ENCODE measurements at regions not wholly inside any gene's neighbourhood (a gene's known extent, or its start where the extent isn't known, plus 50 kb on each side); places are given as distances from the start of the nearest gene placed in this dataset.

- H3K36me3 Mint-ChIP-seq (ENCODE audit: low read depth, unreplicated experiment), result no peaks in the 10 kb centered on the region
- peaks cover 3% of the 10 kb centered on the region for H3K27me3 Mint-ChIP-seq (ENCODE audit: unreplicated experiment)
- H3K9me3 Mint-ChIP-seq (ENCODE audit: unreplicated experiment), result no peaks in the 10 kb centered on the region
- H3K27ac Mint-ChIP-seq (ENCODE audit: unreplicated experiment), result no peak overlapping the region
- TF ChIP-seq CTCF (IDR thresholded peaks at IDR 0.05; ENCODE audit: unreplicated experiment), result no peak
- no peak for DNase-seq (ENCODE audit: low spot score)
- peaks cover under 1% of the 10 kb centered on the region for H3K4me1 Mint-ChIP-seq (ENCODE audit: unreplicated experiment)
- H3K4me3 Mint-ChIP-seq (ENCODE audit: unreplicated experiment), result no peak overlapping the region
These were observed 248.0 kb downstream of the RPS24 start for GRCh38 chr10:78281627-78282026.

- Mint-ChIP-seq H3K4me1 (ENCODE audit: unreplicated experiment) (peaks cover 15% of the 10 kb centered on the region), H3K36me3 (ENCODE audit: low read depth, unreplicated experiment) (no peaks in the 10 kb centered on the region), H3K27me3 (ENCODE audit: unreplicated experiment) (peaks cover 3% of the 10 kb centered on the region), H3K9me3 (ENCODE audit: unreplicated experiment) (no peaks in the 10 kb centered on the region), H3K4me3 (ENCODE audit: unreplicated experiment) (no peak overlapping the region), H3K27ac (ENCODE audit: unreplicated experiment) (no peak overlapping the region)
- no peak for DNase-seq (ENCODE audit: low spot score)
- no peak for TF ChIP-seq CTCF (IDR thresholded peaks at IDR 0.05; ENCODE audit: unreplicated experiment)
These were observed 249.5 kb downstream of the RPS24 start for GRCh38 chr10:78283069-78283682.

- peaks cover 23% of the 10 kb centered on the region for H3K4me1 Mint-ChIP-seq (ENCODE audit: unreplicated experiment)
These were observed 250.7 kb downstream of the RPS24 start for GRCh38 chr10:78284381-78284780.

GRCh38 chr10:78285226-78285625 lies 251.6 kb downstream of the RPS24 start:
- Mint-ChIP-seq H3K27me3 (ENCODE audit: unreplicated experiment) (peaks cover 4% of the 10 kb centered on the region), H3K9me3 (ENCODE audit: unreplicated experiment) (no peaks in the 10 kb centered on the region), H3K4me3 (ENCODE audit: unreplicated experiment) (no peak overlapping the region), H3K27ac (ENCODE audit: unreplicated experiment) (peak overlapping the region; percentile 31), H3K4me1 (ENCODE audit: unreplicated experiment) (peaks cover 23% of the 10 kb centered on the region), H3K36me3 (ENCODE audit: low read depth, unreplicated experiment) (no peaks in the 10 kb centered on the region)
- TF ChIP-seq CTCF (IDR thresholded peaks at IDR 0.05; ENCODE audit: unreplicated experiment), result no peak
- no peak for DNase-seq (ENCODE audit: low spot score)

More at GRCh38 chr10:78284381-78284780, 250.7 kb downstream of the RPS24 start:
- Mint-ChIP-seq H3K36me3 (ENCODE audit: low read depth, unreplicated experiment) (no peaks in the 10 kb centered on the region), H3K4me3 (ENCODE audit: unreplicated experiment) (no peak overlapping the region), H3K9me3 (ENCODE audit: unreplicated experiment) (no peaks in the 10 kb centered on the region), H3K27ac (ENCODE audit: unreplicated experiment) (no peak overlapping the region), H3K27me3 (ENCODE audit: unreplicated experiment) (peaks cover 3% of the 10 kb centered on the region)
- DNase-seq (ENCODE audit: low spot score), result no peak
- TF ChIP-seq CTCF (IDR thresholded peaks at IDR 0.05; ENCODE audit: unreplicated experiment), result no peak

- DNase-seq (ENCODE audit: low spot score), result no peak
- H3K9me3 Mint-ChIP-seq (ENCODE audit: unreplicated experiment), result no peaks in the 10 kb centered on the region
- H3K4me3 Mint-ChIP-seq (ENCODE audit: unreplicated experiment), result no peak overlapping the region
These were observed 252.5 kb downstream of the RPS24 start for GRCh38 chr10:78286186-78286585.

More at GRCh38 chr10:78286186-78286585, 252.5 kb downstream of the RPS24 start:
- Mint-ChIP-seq H3K36me3 (ENCODE audit: low read depth, unreplicated experiment) (no peaks in the 10 kb centered on the region), H3K4me1 (ENCODE audit: unreplicated experiment) (peaks cover 23% of the 10 kb centered on the region), H3K27me3 (ENCODE audit: unreplicated experiment) (peaks cover 4% of the 10 kb centered on the region), H3K27ac (ENCODE audit: unreplicated experiment) (no peak overlapping the region)
- TF ChIP-seq CTCF (IDR thresholded peaks at IDR 0.05; ENCODE audit: unreplicated experiment), result no peak
